ENCODE measurements at regions not wholly inside any gene's neighbourhood (a gene's known extent, or its start where the extent isn't known, plus 50 kb on each side); places are given as distances from the start of the nearest gene placed in this dataset.

GRCh38 chr1:9439074-9439761 lies 100.0 kb upstream of the SLC25A33 start:
- TF ChIP-seq, protein P1, sequence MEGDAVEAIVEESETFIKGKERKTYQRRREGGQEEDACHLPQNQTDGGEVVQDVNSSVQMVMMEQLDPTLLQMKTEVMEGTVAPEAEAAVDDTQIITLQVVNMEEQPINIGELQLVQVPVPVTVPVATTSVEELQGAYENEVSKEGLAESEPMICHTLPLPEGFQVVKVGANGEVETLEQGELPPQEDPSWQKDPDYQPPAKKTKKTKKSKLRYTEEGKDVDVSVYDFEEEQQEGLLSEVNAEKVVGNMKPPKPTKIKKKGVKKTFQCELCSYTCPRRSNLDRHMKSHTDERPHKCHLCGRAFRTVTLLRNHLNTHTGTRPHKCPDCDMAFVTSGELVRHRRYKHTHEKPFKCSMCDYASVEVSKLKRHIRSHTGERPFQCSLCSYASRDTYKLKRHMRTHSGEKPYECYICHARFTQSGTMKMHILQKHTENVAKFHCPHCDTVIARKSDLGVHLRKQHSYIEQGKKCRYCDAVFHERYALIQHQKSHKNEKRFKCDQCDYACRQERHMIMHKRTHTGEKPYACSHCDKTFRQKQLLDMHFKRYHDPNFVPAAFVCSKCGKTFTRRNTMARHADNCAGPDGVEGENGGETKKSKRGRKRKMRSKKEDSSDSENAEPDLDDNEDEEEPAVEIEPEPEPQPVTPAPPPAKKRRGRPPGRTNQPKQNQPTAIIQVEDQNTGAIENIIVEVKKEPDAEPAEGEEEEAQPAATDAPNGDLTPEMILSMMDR (IDR thresholded peaks at IDR 0.05; ENCODE audit: low read depth, low read length): no peak
- no peak for TF ChIP-seq EZH2phosphoT487 (IDR thresholded peaks at IDR 0.05; ENCODE audit: low read depth)
